H1 (cell line): ENCODE measurements at regions not wholly inside any gene's neighbourhood (a gene's known extent, or its start where the extent isn't known, plus 50 kb on each side); places are given as distances from the start of the nearest gene placed in this dataset.

Source experiments
- CTCF ChIA-PET: fragments of 300-600 bp; sonication (Branson Sonifier 250); formaldehyde crosslinking; loops from one replicate; lab custom pipeline; 2021; ENCODE audit not compliant: partially characterized antibody; lab: Charles Lee
- POLR2A ChIA-PET: fragments of 300-600 bp; sonication (Branson Sonifier 250); formaldehyde crosslinking; loops from one replicate; lab custom pipeline; 2021; ENCODE audit warnings: inconsistent platforms; ENCODE audit not compliant: partially characterized antibody; lab: Charles Lee
- DNase-seq, 2 experiments: peaks; one replicate each; pipeline versions ENCODE4 v3.0.0 to v3.0.0-alpha.2; 2010 to 2022; ENCODE audit warnings: low spot score in 2 of 2, low read depth in 1 of 2, mixed read lengths in 1 of 2
- FAIRE-seq: peaks from 2 replicates; lab custom pipeline; 2011; peaks lifted over from hg19 to GRCh38; lab: Jason Lieb, UNC
- H2AFZ ChIP-seq: 2 replicates; pipeline ENCODE4 v1.8.1; 2012; ENCODE audit warnings: low read length, inconsistent platforms
- H2AK5ac ChIP-seq: 2 replicates; pipeline ENCODE4 v1.6.1; 2013; ENCODE audit warnings: low read depth, low read length
- H2BK120ac ChIP-seq: replicated peaks from 2 replicates; pipeline ENCODE3; 2013; ENCODE audit warnings: low read depth, low read length, inconsistent platforms
- H2BK12ac ChIP-seq: 2 replicates; pipeline ENCODE4 v1.6.1; 2013; ENCODE audit warnings: low read depth, low read length
- H2BK15ac ChIP-seq: 2 replicates; pipeline ENCODE4 v1.6.1; 2013; ENCODE audit warnings: low read length
- H2BK20ac ChIP-seq: 2 replicates; pipeline ENCODE4 v1.6.1; 2013; ENCODE audit warnings: low read length
- H2BK5ac ChIP-seq: 2 replicates; pipeline ENCODE4 v1.6.1; 2013; ENCODE audit warnings: low read depth, low read length
- H3K14ac ChIP-seq: 2 replicates; pipeline ENCODE4 v1.6.1; 2013; ENCODE audit warnings: inconsistent platforms; ENCODE audit not compliant: insufficient read length
- H3K18ac ChIP-seq: 2 replicates; pipeline ENCODE4 v1.6.1; 2013; ENCODE audit warnings: low read length; ENCODE audit errors: extremely low read depth
- H3K23ac ChIP-seq: 2 replicates; pipeline ENCODE4 v1.6.1; 2013; ENCODE audit warnings: inconsistent platforms; ENCODE audit not compliant: insufficient read length
- H3K23me2 ChIP-seq: 2 replicates; pipeline ENCODE4 v1.6.1; 2013; ENCODE audit warnings: low read depth, low read length
- H3K27ac ChIP-seq: 2 replicates; pipeline ENCODE4 v1.6.1; 2011; ENCODE audit warnings: low read depth, low read length, inconsistent platforms
- H3K27me3 ChIP-seq, 4 experiments: replicated peaks in 1 of 4; 1 replicate in 1 of 4; 2 replicates in 3 of 4; pipeline versions ENCODE4 v1.6.1 to v1.8.1; 2011 to 2013; ENCODE audit warnings: low read length in 3 of 4, mild to moderate bottlenecking in 3 of 4, inconsistent platforms in 2 of 4, mixed read lengths in 2 of 4, moderate library complexity in 1 of 4; ENCODE audit not compliant: control insufficient read depth in 3 of 4, insufficient read depth in 3 of 4; ENCODE audit errors: extremely low read depth in 1 of 4
- H3K36me3 ChIP-seq, 4 experiments: 2 replicates each; pipeline versions ENCODE4 v1.6.1 to v1.8.1; 2011 to 2013; ENCODE audit warnings: mild to moderate bottlenecking in 4 of 4, low read length in 3 of 4, moderate library complexity in 2 of 4, control low read depth in 1 of 4, inconsistent platforms in 1 of 4; ENCODE audit not compliant: insufficient read depth in 4 of 4, control insufficient read depth in 2 of 4
- H3K4ac ChIP-seq: replicated peaks from 2 replicates; pipeline ENCODE3; 2013; ENCODE audit warnings: low read length, low read depth, mixed read lengths, inconsistent platforms; ENCODE audit not compliant: insufficient read length
- H3K4me1 ChIP-seq, 4 experiments: replicated peaks in 1 of 4; 1 replicate in 1 of 4; 2 replicates in 3 of 4; pipeline versions ENCODE4 v1.6.1 to v1.8.1; 2011 to 2013; ENCODE audit warnings: low read length in 3 of 4, inconsistent platforms in 2 of 4, mixed read lengths in 1 of 4; ENCODE audit not compliant: insufficient read depth in 4 of 4, control insufficient read depth in 3 of 4
- H3K4me2 ChIP-seq, 2 experiments: 2 replicates each; pipeline versions ENCODE4 v1.6.1 to v1.8.1; 2011 to 2013; ENCODE audit warnings: low read depth in 2 of 2, low read length in 2 of 2, control low read depth in 1 of 2, inconsistent platforms in 1 of 2, mild to moderate bottlenecking in 1 of 2; ENCODE audit not compliant: insufficient read depth in 1 of 2
- H3K4me3 ChIP-seq, 4 experiments: fragments of 200-600, 300-600 bp in 1 of 4; sonication (generic), shearing (Covaris generic), sonication (Bioruptor Twin) in 1 of 4; 2 replicates each; pipeline versions ENCODE4 v1.5.1 to v1.8.1; 2011 to 2016; ENCODE audit warnings: low read length in 4 of 4, low read depth in 3 of 4, control low read depth in 2 of 4, inconsistent platforms in 2 of 4, mild to moderate bottlenecking in 2 of 4, mixed read lengths in 1 of 4, moderate library complexity in 1 of 4; ENCODE audit not compliant: insufficient read depth in 2 of 4; ENCODE audit errors: extremely low read depth in 1 of 4
- H3K56ac ChIP-seq: replicated peaks from 2 replicates; pipeline ENCODE3; 2013; ENCODE audit warnings: low read depth, mild to moderate bottlenecking, mixed read lengths, low read length, inconsistent platforms; ENCODE audit not compliant: insufficient read length
- H3K79me1 ChIP-seq: 2 replicates; pipeline ENCODE4 v1.6.1; 2013; ENCODE audit warnings: low read depth, low read length, control low read depth
- H3K79me2 ChIP-seq, 2 experiments: 2 replicates each; pipeline versions ENCODE4 v1.6.1 to v1.8.1; 2012 to 2013; ENCODE audit warnings: low read length in 2 of 2, mild to moderate bottlenecking in 2 of 2, inconsistent platforms in 1 of 2; ENCODE audit not compliant: insufficient read depth in 2 of 2, control insufficient read depth in 1 of 2
- H3K9ac ChIP-seq, 4 experiments: replicated peaks in 1 of 4; 1 replicate in 1 of 4; 2 replicates in 3 of 4; pipeline versions ENCODE4 v1.6.1 to v1.8.1; 2011 to 2013; ENCODE audit warnings: low read depth in 3 of 4, low read length in 3 of 4, control low read depth in 2 of 4, mild to moderate bottlenecking in 2 of 4, moderate library complexity in 2 of 4, inconsistent platforms in 1 of 4; ENCODE audit errors: extremely low read depth in 1 of 4
- H3K9me3 ChIP-seq, 2 experiments: 2 replicates each; pipeline versions ENCODE4 v1.6.1 to v1.8.1; 2012 to 2013; ENCODE audit warnings: mild to moderate bottlenecking in 2 of 2, moderate library complexity in 2 of 2, control low read depth in 1 of 2, inconsistent platforms in 1 of 2, low read depth in 1 of 2, low read length in 1 of 2, mixed read lengths in 1 of 2; ENCODE audit not compliant: insufficient read depth in 2 of 2
- H4K20me1 ChIP-seq, 2 experiments: replicated peaks in 1 of 2; 2 replicates each; pipeline versions ENCODE3 to v1.8.1; 2011 to 2013; ENCODE audit warnings: inconsistent platforms in 2 of 2, low read length in 2 of 2, mild to moderate bottlenecking in 1 of 2; ENCODE audit not compliant: insufficient read depth in 2 of 2, control insufficient read depth in 1 of 2
- H4K5ac ChIP-seq: 2 replicates; pipeline ENCODE4 v1.6.1; 2013; ENCODE audit warnings: low read length, low read depth, mixed read lengths, inconsistent platforms; ENCODE audit not compliant: insufficient read length
- H4K8ac ChIP-seq: 2 replicates; pipeline ENCODE4 v1.8.0; 2013; ENCODE audit warnings: mild to moderate bottlenecking, moderate library complexity, low read length, inconsistent platforms; ENCODE audit not compliant: insufficient read depth; ENCODE audit errors: extremely low read depth
- H4K91ac ChIP-seq: replicated peaks from 2 replicates; pipeline ENCODE3; 2013; ENCODE audit warnings: low read length, mixed read lengths, inconsistent platforms; ENCODE audit not compliant: insufficient read length
- CBX5 ChIP-seq: fragments of 300-800, 300-1000 bp; sonication (generic); IDR thresholded peaks from 2 replicates; pipeline ENCODE4 v1.7.1; 2016; ENCODE audit warnings: antibody characterized with exemption, low read length, low read depth
- CREB1 ChIP-seq: IDR thresholded peaks from 2 replicates; pipeline ENCODE4 v1.6.1; 2012; ENCODE audit warnings: inconsistent platforms
- MAFK ChIP-seq: IDR thresholded peaks from 2 replicates; pipeline ENCODE4 v1.6.1; 2012; ENCODE audit warnings: low read depth, mild to moderate bottlenecking, improper control_type of control experiment, low read length
- RFX5 ChIP-seq: IDR thresholded peaks from 2 replicates; pipeline ENCODE4 v1.6.1; 2011; ENCODE audit warnings: low read depth, low read length, improper control_type of control experiment, borderline replicate concordance
- SP1 ChIP-seq: IDR thresholded peaks from 2 replicates; pipeline ENCODE4 v1.6.1; 2011; ENCODE audit warnings: low read depth, low read length
- SP2 ChIP-seq: IDR thresholded peaks from 2 replicates; pipeline ENCODE4 v1.6.1; 2012; ENCODE audit warnings: mild to moderate bottlenecking, low read length, inconsistent platforms
- TEAD4 ChIP-seq: IDR thresholded peaks from 2 replicates; pipeline ENCODE4 v1.6.1; 2012; ENCODE audit warnings: low read depth, low read length, inconsistent platforms, mixed read lengths
- WGBS, 2 experiments: shearing (Covaris generic) in 1 of 2; methylation state at CpG; one replicate each; pipeline versions ENCODE4 v1.1.6 to v1.1.7; 2013 to 2015; ENCODE audit warnings: low lambda C conversion rate in 2 of 2, mixed read lengths in 2 of 2, inconsistent platforms in 1 of 2, low coverage in 1 of 2, missing lambda C conversion rate in 1 of 2; ENCODE audit not compliant: insufficient replicate concordance in 2 of 2, insufficient coverage in 1 of 2, insufficient read length in 1 of 2; ENCODE audit errors: extremely low coverage in 1 of 2, missing lambda C conversion rate in 1 of 2; 5-methylcytosine and 5-hydroxymethylcytosine counted together
- TF ChIP-seq, protein P1 (sequence below): IDR thresholded peaks from 2 replicates; pipeline ENCODE4 v1.6.1; 2011; ENCODE audit warnings: low read depth, mild to moderate bottlenecking, low read length; ENCODE audit not compliant: insufficient read depth

DNA sequence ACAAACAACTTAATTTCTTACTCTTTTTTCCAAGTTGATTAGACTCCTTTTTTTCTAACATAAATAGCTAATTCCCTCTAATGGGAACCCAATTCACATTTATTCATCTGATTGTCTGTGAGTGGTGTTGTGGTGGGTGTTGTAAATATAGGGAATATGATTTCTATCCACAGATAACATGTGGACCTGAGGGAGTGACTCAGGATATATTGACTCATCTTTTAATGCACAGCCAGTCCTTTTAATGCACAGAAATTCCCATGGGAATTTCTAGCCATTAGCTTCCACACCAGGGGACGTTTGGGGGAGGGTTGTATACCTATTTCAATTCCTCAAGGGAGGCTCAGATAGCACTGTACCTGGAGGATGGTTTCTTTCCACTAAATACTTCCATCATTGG is 1339.6 kb upstream of the LRRTM1 start:
- H3K27me3 ChIP-seq = no peaks in the 10 kb centered on the region
- H3K4me1 ChIP-seq = peaks cover 0 to 7% (median 5%) of the 10 kb centered on the region in 4 experiments; a peak in 4 of 7 replicates
- no peak overlapping the region for H4K91ac ChIP-seq
- H3K18ac ChIP-seq = no peak overlapping the region
- no peak overlapping the region for H4K5ac ChIP-seq
- no peaks in the 10 kb centered on the region for H3K9me3 ChIP-seq
- no peak for DNase-seq
- no peak overlapping the region for H3K4me3 ChIP-seq
- H3K79me2 ChIP-seq = no peaks in the 10 kb centered on the region
- no peak overlapping the region for H4K8ac ChIP-seq
- no peaks in the 10 kb centered on the region for H3K23me2 ChIP-seq
- H2BK120ac ChIP-seq = no peak overlapping the region
- H3K79me1 ChIP-seq = no peaks in the 10 kb centered on the region
- H3K56ac ChIP-seq = no peak overlapping the region
- CTCF ChIA-PET = no interaction called here
- H2BK12ac ChIP-seq = no peak overlapping the region
- H2BK5ac ChIP-seq = no peak overlapping the region
- WGBS, 2 experiments = 81% methylated on average over 1 of the region's 1 CpG; no CpG with 5 or more reads in 1 of the 2 experiments
- no peak overlapping the region for H3K27ac ChIP-seq
- no peaks in the 10 kb centered on the region for H3K36me3 ChIP-seq
- no peak overlapping the region for H2AK5ac ChIP-seq
- no peak overlapping the region for H2AFZ ChIP-seq
- H2BK15ac ChIP-seq = no peak overlapping the region
- no peak overlapping the region for H3K9ac ChIP-seq
- FAIRE-seq = no peak
- H2BK20ac ChIP-seq = no peak overlapping the region
- H3K14ac ChIP-seq = no peak overlapping the region
- no peak overlapping the region for H3K4me2 ChIP-seq
- no peaks in the 10 kb centered on the region for H4K20me1 ChIP-seq
- no peak overlapping the region for H3K23ac ChIP-seq
- POLR2A ChIA-PET = no interaction called here
- no peak overlapping the region for H3K4ac ChIP-seq
- TF ChIP-seq CREB1 = no peak
- TF ChIP-seq SP1 = no peak
- no peak for TF ChIP-seq RFX5
- no peak for TF ChIP-seq CBX5
- no peak for TF ChIP-seq SP2
- TF ChIP-seq MAFK = no peak
- TF ChIP-seq, protein P1, sequence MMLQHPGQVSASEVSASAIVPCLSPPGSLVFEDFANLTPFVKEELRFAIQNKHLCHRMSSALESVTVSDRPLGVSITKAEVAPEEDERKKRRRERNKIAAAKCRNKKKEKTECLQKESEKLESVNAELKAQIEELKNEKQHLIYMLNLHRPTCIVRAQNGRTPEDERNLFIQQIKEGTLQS = no peak
- no peak for TF ChIP-seq TEAD4
